ENCODE measurements at regions not wholly inside any gene's neighbourhood (a gene's known extent, or its start where the extent isn't known, plus 50 kb on each side); places are given as distances from the start of the nearest gene placed in this dataset.

GRCh38 chr13:89361909-89362308 lies 1690.7 kb downstream of the SLITRK5 start:
- H3K4me1 ChIP-seq (ENCODE audit: control insufficient read depth in 5 of 5, insufficient read depth in 5 of 5, low read length in 5 of 5), result no peaks in the 10 kb centered on the region
- no peak overlapping the region for H3K9ac ChIP-seq (ENCODE audit: low read length in 5 of 5)

GRCh38 chr13:89363144-89363543 lies 1692.0 kb downstream of the SLITRK5 start:
- Histone ChIP-seq H3K9ac (ENCODE audit: low read length in 5 of 5) (no peak overlapping the region), H3K27ac (ENCODE audit: low read depth, low read length) (no peak overlapping the region), H3K4me3 (ENCODE audit: low read depth in 1 of 5, low read length in 5 of 5) (no peak overlapping the region), H3K9me3 (ENCODE audit: control insufficient read depth in 5 of 5, low read length in 5 of 5) (no peaks in the 10 kb centered on the region), H3K36me3 (ENCODE audit: control insufficient read depth in 5 of 5, insufficient read depth in 5 of 5, low read length in 5 of 5) (no peaks in the 10 kb centered on the region), H3K27me3 (ENCODE audit: control insufficient read depth in 5 of 5, insufficient read depth in 4 of 5, low read length in 5 of 5) (no peaks in the 10 kb centered on the region), H3K4me1 (ENCODE audit: control insufficient read depth in 5 of 5, insufficient read depth in 5 of 5, low read length in 5 of 5) (no peaks in the 10 kb centered on the region)

More at GRCh38 chr13:89361909-89362308, 1690.7 kb downstream of the SLITRK5 start:
- no peaks in the 10 kb centered on the region for H3K27me3 ChIP-seq (ENCODE audit: control insufficient read depth in 5 of 5, insufficient read depth in 4 of 5, low read length in 5 of 5)
- no peaks in the 10 kb centered on the region for H3K9me3 ChIP-seq (ENCODE audit: control insufficient read depth in 5 of 5, low read length in 5 of 5)
- no peak overlapping the region for H3K27ac ChIP-seq (ENCODE audit: low read depth, low read length)
- H3K4me3 ChIP-seq (ENCODE audit: low read depth in 1 of 5, low read length in 5 of 5), result no peak overlapping the region
- H3K36me3 ChIP-seq (ENCODE audit: control insufficient read depth in 5 of 5, insufficient read depth in 5 of 5, low read length in 5 of 5), result no peaks in the 10 kb centered on the region

- Histone ChIP-seq H3K4me3 (ENCODE audit: low read depth in 1 of 5, low read length in 5 of 5) (no peak overlapping the region), H3K36me3 (ENCODE audit: control insufficient read depth in 5 of 5, insufficient read depth in 5 of 5, low read length in 5 of 5) (no peaks in the 10 kb centered on the region), H3K4me1 (ENCODE audit: control insufficient read depth in 5 of 5, insufficient read depth in 5 of 5, low read length in 5 of 5) (peaks cover 0 to 5% (median 0%) of the 10 kb centered on the region in 5 donors), H3K9me3 (ENCODE audit: control insufficient read depth in 5 of 5, low read length in 5 of 5) (no peaks in the 10 kb centered on the region), H3K27me3 (ENCODE audit: control insufficient read depth in 5 of 5, insufficient read depth in 4 of 5, low read length in 5 of 5) (no peaks in the 10 kb centered on the region), H3K27ac (ENCODE audit: low read depth, low read length) (no peak overlapping the region), H3K9ac (ENCODE audit: low read length in 5 of 5) (no peak overlapping the region)
Measured at GRCh38 chr13:89372193-89372592, 1701.0 kb downstream of the SLITRK5 start.

- Histone ChIP-seq H3K9me3 (ENCODE audit: control insufficient read depth in 5 of 5, low read length in 5 of 5) (no peaks in the 10 kb centered on the region), H3K36me3 (ENCODE audit: control insufficient read depth in 5 of 5, insufficient read depth in 5 of 5, low read length in 5 of 5) (no peaks in the 10 kb centered on the region), H3K27me3 (ENCODE audit: control insufficient read depth in 5 of 5, insufficient read depth in 4 of 5, low read length in 5 of 5) (no peaks in the 10 kb centered on the region), H3K27ac (ENCODE audit: low read depth, low read length) (no peak overlapping the region), H3K4me3 (ENCODE audit: low read depth in 1 of 5, low read length in 5 of 5) (no peak overlapping the region), H3K4me1 (ENCODE audit: control insufficient read depth in 5 of 5, insufficient read depth in 5 of 5, low read length in 5 of 5) (peaks cover 0 to 5% (median 0%) of the 10 kb centered on the region in 5 donors), H3K9ac (ENCODE audit: low read length in 5 of 5) (no peak overlapping the region)
Measured at GRCh38 chr13:89375839-89376238, 1704.7 kb downstream of the SLITRK5 start.

GRCh38 chr13:89380101-89380500 lies 1708.9 kb downstream of the SLITRK5 start:
- Histone ChIP-seq H3K9me3 (ENCODE audit: control insufficient read depth in 5 of 5, low read length in 5 of 5) (no peaks in the 10 kb centered on the region), H3K36me3 (ENCODE audit: control insufficient read depth in 5 of 5, insufficient read depth in 5 of 5, low read length in 5 of 5) (no peaks in the 10 kb centered on the region), H3K27ac (ENCODE audit: low read depth, low read length) (no peak overlapping the region), H3K4me1 (ENCODE audit: control insufficient read depth in 5 of 5, insufficient read depth in 5 of 5, low read length in 5 of 5) (peaks cover 0 to 5% (median 0%) of the 10 kb centered on the region in 5 donors), H3K9ac (ENCODE audit: low read length in 5 of 5) (no peak overlapping the region), H3K4me3 (ENCODE audit: low read depth in 1 of 5, low read length in 5 of 5) (no peak overlapping the region), H3K27me3 (ENCODE audit: control insufficient read depth in 5 of 5, insufficient read depth in 4 of 5, low read length in 5 of 5) (no peaks in the 10 kb centered on the region)

GRCh38 chr13:89382981-89383380 lies 1711.8 kb downstream of the SLITRK5 start:
- Histone ChIP-seq H3K9ac (ENCODE audit: low read length in 5 of 5) (no peak overlapping the region), H3K4me1 (ENCODE audit: control insufficient read depth in 5 of 5, insufficient read depth in 5 of 5, low read length in 5 of 5) (no peaks in the 10 kb centered on the region), H3K36me3 (ENCODE audit: control insufficient read depth in 5 of 5, insufficient read depth in 5 of 5, low read length in 5 of 5) (no peaks in the 10 kb centered on the region), H3K4me3 (ENCODE audit: low read depth in 1 of 5, low read length in 5 of 5) (no peak overlapping the region), H3K27me3 (ENCODE audit: control insufficient read depth in 5 of 5, insufficient read depth in 4 of 5, low read length in 5 of 5) (no peaks in the 10 kb centered on the region), H3K27ac (ENCODE audit: low read depth, low read length) (no peak overlapping the region), H3K9me3 (ENCODE audit: control insufficient read depth in 5 of 5, low read length in 5 of 5) (no peaks in the 10 kb centered on the region)

- Histone ChIP-seq H3K27ac (ENCODE audit: low read depth, low read length) (no peak overlapping the region), H3K4me1 (ENCODE audit: control insufficient read depth in 5 of 5, insufficient read depth in 5 of 5, low read length in 5 of 5) (no peaks in the 10 kb centered on the region), H3K4me3 (ENCODE audit: low read depth in 1 of 5, low read length in 5 of 5) (no peak overlapping the region), H3K9me3 (ENCODE audit: control insufficient read depth in 5 of 5, low read length in 5 of 5) (no peaks in the 10 kb centered on the region), H3K27me3 (ENCODE audit: control insufficient read depth in 5 of 5, insufficient read depth in 4 of 5, low read length in 5 of 5) (no peaks in the 10 kb centered on the region), H3K36me3 (ENCODE audit: control insufficient read depth in 5 of 5, insufficient read depth in 5 of 5, low read length in 5 of 5) (no peaks in the 10 kb centered on the region), H3K9ac (ENCODE audit: low read length in 5 of 5) (no peak overlapping the region)
Measured at GRCh38 chr13:89383891-89384290, 1712.7 kb downstream of the SLITRK5 start.

GRCh38 chr13:89393758-89394304 lies 1722.7 kb downstream of the SLITRK5 start:
- Histone ChIP-seq H3K4me3 (ENCODE audit: low read depth in 1 of 5, low read length in 5 of 5) (no peak overlapping the region), H3K36me3 (ENCODE audit: control insufficient read depth in 5 of 5, insufficient read depth in 5 of 5, low read length in 5 of 5) (no peaks in the 10 kb centered on the region), H3K27me3 (ENCODE audit: control insufficient read depth in 5 of 5, insufficient read depth in 4 of 5, low read length in 5 of 5) (no peaks in the 10 kb centered on the region), H3K9ac (ENCODE audit: low read length in 5 of 5) (no peak overlapping the region), H3K27ac (ENCODE audit: low read depth, low read length) (no peak overlapping the region), H3K4me1 (ENCODE audit: control insufficient read depth in 5 of 5, insufficient read depth in 5 of 5, low read length in 5 of 5) (no peaks in the 10 kb centered on the region), H3K9me3 (ENCODE audit: control insufficient read depth in 5 of 5, low read length in 5 of 5) (peaks cover 0 to 6% (median 0%) of the 10 kb centered on the region in 5 donors)

GRCh38 chr13:89401264-89401675 lies 1730.1 kb downstream of the SLITRK5 start:
- Histone ChIP-seq H3K4me1 (ENCODE audit: control insufficient read depth in 5 of 5, insufficient read depth in 5 of 5, low read length in 5 of 5) (peaks cover 0 to 15% (median 5%) of the 10 kb centered on the region in 5 donors), H3K4me3 (ENCODE audit: low read depth in 1 of 5, low read length in 5 of 5) (peak overlapping the region in 3 of 5 donors; percentile 14 to 28 (median 19)), H3K9ac (ENCODE audit: low read length in 5 of 5) (no peak overlapping the region), H3K27me3 (ENCODE audit: control insufficient read depth in 5 of 5, insufficient read depth in 4 of 5, low read length in 5 of 5) (no peaks in the 10 kb centered on the region), H3K9me3 (ENCODE audit: control insufficient read depth in 5 of 5, low read length in 5 of 5) (peaks cover 0 to 6% (median 0%) of the 10 kb centered on the region in 5 donors), H3K27ac (ENCODE audit: low read depth, low read length) (no peak overlapping the region), H3K36me3 (ENCODE audit: control insufficient read depth in 5 of 5, insufficient read depth in 5 of 5, low read length in 5 of 5) (no peaks in the 10 kb centered on the region)

- no peaks in the 10 kb centered on the region for H3K27me3 ChIP-seq (ENCODE audit: control insufficient read depth in 5 of 5, insufficient read depth in 4 of 5, low read length in 5 of 5)
- H3K9ac ChIP-seq (ENCODE audit: low read length in 5 of 5), result no peak overlapping the region
- H3K4me3 ChIP-seq (ENCODE audit: low read depth in 1 of 5, low read length in 5 of 5), result no peak overlapping the region
- no peak overlapping the region for H3K27ac ChIP-seq (ENCODE audit: low read depth, low read length)
- H3K9me3 ChIP-seq (ENCODE audit: control insufficient read depth in 5 of 5, low read length in 5 of 5), result peaks cover 0 to 3% (median 0%) of the 10 kb centered on the region in 5 donors
- peaks cover 0 to 15% (median 5%) of the 10 kb centered on the region in 5 donors for H3K4me1 ChIP-seq (ENCODE audit: control insufficient read depth in 5 of 5, insufficient read depth in 5 of 5, low read length in 5 of 5)
- H3K36me3 ChIP-seq (ENCODE audit: control insufficient read depth in 5 of 5, insufficient read depth in 5 of 5, low read length in 5 of 5), result no peaks in the 10 kb centered on the region
Measured at GRCh38 chr13:89402211-89402610, 1731.0 kb downstream of the SLITRK5 start.

Measured in subcutaneous abdominal adipose tissue (tissue), 5 donors.